Central memory CD4-positive, alpha-beta T cell (primary cell): ENCODE measurements at regions not wholly inside any gene's neighbourhood (a gene's known extent, or its start where the extent isn't known, plus 50 kb on each side); places are given as distances from the start of the nearest gene placed in this dataset.
"Not testable (repeated sequence)": the region's sequence is repeated elsewhere in the genome, so short reads cannot be mapped to it uniquely, and the experiment has no call there.

Source experiments
- DNase-seq: peaks from one replicate; pipeline ENCODE4 v3.0.0; 2022

GRCh38 chr1:212495766-212496494, 63.2 kb downstream of the NENF start:
- DNase-seq: no peak

GRCh38 chr1:212496682-212497081, 64.0 kb downstream of the NENF start:
- no peak for DNase-seq

- no peak for DNase-seq
These were observed 64.8 kb downstream of the NENF start for GRCh38 chr1:212497553-212497952.

GRCh38 chr1:212498283-212499040, 65.7 kb downstream of the NENF start:
- no peak for DNase-seq

GRCh38 chr1:212500351-212500750, 67.6 kb downstream of the NENF start:
- DNase-seq: no peak

GRCh38 chr1:212500983-212501382, 68.3 kb downstream of the NENF start:
- DNase-seq: no peak

- DNase-seq: no peak
These were observed 71.0 kb downstream of the NENF start for GRCh38 chr1:212503714-212504113.

GRCh38 chr1:212504171-212504803, 71.6 kb downstream of the NENF start:
- DNase-seq: no peak

GRCh38 chr1:212506666-212507065, 73.9 kb downstream of the NENF start:
- no peak for DNase-seq

- DNase-seq: no peak
These were observed 74.6 kb downstream of the NENF start for GRCh38 chr1:212507369-212507768.

- DNase-seq: no peak
These were observed 80.3 kb downstream of the NENF start for GRCh38 chr1:212512816-212513559.

GRCh38 chr1:212513586-212513985, 80.9 kb downstream of the NENF start:
- DNase-seq: no peak

GRCh38 chr1:212514056-212514614, 81.4 kb downstream of the NENF start:
- no peak for DNase-seq

GRCh38 chr1:212514782-212515181, 82.1 kb downstream of the NENF start:
- no peak for DNase-seq

GRCh38 chr1:212515329-212515760, 82.6 kb downstream of the NENF start:
- no peak for DNase-seq

GRCh38 chr1:212516012-212516411, 83.3 kb downstream of the NENF start:
- not testable (repeated sequence) for DNase-seq

- no peak for DNase-seq
These were observed 85.7 kb downstream of the NENF start for GRCh38 chr1:212518188-212519054.

- DNase-seq: no peak
These were observed 86.4 kb downstream of the NENF start for GRCh38 chr1:212519131-212519530.

GRCh38 chr1:212520299-212520698, 87.6 kb downstream of the NENF start:
- DNase-seq: no peak

GRCh38 chr1:212520746-212521145, 87.8 kb upstream of the ATF3 start:
- DNase-seq: no peak

GRCh38 chr1:212525479-212526110, 83.0 kb upstream of the ATF3 start:
- no peak for DNase-seq
